OCI-LY3 (cell line): ENCODE measurements at regions not wholly inside any gene's neighbourhood (a gene's known extent, or its start where the extent isn't known, plus 50 kb on each side); places are given as distances from the start of the nearest gene placed in this dataset.
A peak's percentile ranks its signal among the peaks of the same experiment; 100 is the strongest.

Experiments used
- H2AFZ ChIP-seq: fragments of 200-600, 300-600 bp; shearing (Covaris generic); 2 replicates; pipeline ENCODE4 v1.6.0; 2014; ENCODE audit warnings: antibody characterized with exemption, low read depth, low read length
- H3K27ac ChIP-seq: fragments of 200-600, 300-600 bp; sonication (generic); 2 replicates; pipeline ENCODE4 v1.5.1; 2014; ENCODE audit warnings: mild to moderate bottlenecking, low read length, moderate library complexity, mixed read lengths
- H3K27me3 ChIP-seq: fragments of 200-600, 300-600 bp; sonication (generic); 2 replicates; pipeline ENCODE4 v1.6.1; 2014; ENCODE audit warnings: low read depth, low read length, mixed read lengths
- H3K36me3 ChIP-seq: fragments of 200-600, 300-600 bp; sonication (generic); replicated peaks from 2 replicates; pipeline ENCODE3; 2014; ENCODE audit warnings: low read depth, low read length, mixed read lengths
- H3K4me1 ChIP-seq: fragments of 300-600, 200-600 bp; sonication (generic); 2 replicates; pipeline ENCODE4 v1.6.1; 2014; ENCODE audit warnings: low read length, mixed read lengths
- H3K4me2 ChIP-seq: fragments of 200-600, 300-600 bp; sonication (generic); 2 replicates; pipeline ENCODE4 v1.6.1; 2014; ENCODE audit warnings: low read length, mixed read lengths
- H3K4me3 ChIP-seq: fragments of 300-600, 200-600 bp; sonication (generic); 2 replicates; pipeline ENCODE4 v1.5.1; 2014; ENCODE audit warnings: antibody characterized with exemption, mild to moderate bottlenecking, low read length, moderate library complexity
- H3K79me2 ChIP-seq: fragments of 300-600, 200-600 bp; shearing (Covaris generic); 2 replicates; pipeline ENCODE4 v1.6.1; 2014; ENCODE audit warnings: mild to moderate bottlenecking, low read length, mixed read lengths
- H3K9ac ChIP-seq: fragments of 300-600, 200-600 bp; shearing (Covaris generic); 2 replicates; pipeline ENCODE4 v1.6.0; 2014; ENCODE audit warnings: mild to moderate bottlenecking, low read length, moderate library complexity
- H3K9me3 ChIP-seq: fragments of 200-600, 300-600 bp; shearing (Covaris generic); 2 replicates; pipeline ENCODE4 v1.6.1; 2014; ENCODE audit warnings: low read length, mixed read lengths; ENCODE audit not compliant: insufficient read depth
- H4K20me1 ChIP-seq: fragments of 200-600, 300-600 bp; sonication (generic); 2 replicates; pipeline ENCODE4 v1.6.1; 2016; ENCODE audit warnings: low read length, mixed read lengths; ENCODE audit not compliant: insufficient read depth
- EZH2phosphoT487 ChIP-seq: fragments of 200-600 bp; shearing (Covaris generic); IDR thresholded peaks from 2 replicates; pipeline ENCODE4 v1.6.1; 2018; ENCODE audit warnings: antibody characterized with exemption, mixed run types, low read depth
- TF ChIP-seq, protein P1 (sequence below): fragments of 200-600, 300-600 bp; sonication (generic); IDR thresholded peaks from 2 replicates; pipeline ENCODE4 v1.5.1; 2014; ENCODE audit warnings: antibody characterized with exemption, low read length, low read depth

DNA sequence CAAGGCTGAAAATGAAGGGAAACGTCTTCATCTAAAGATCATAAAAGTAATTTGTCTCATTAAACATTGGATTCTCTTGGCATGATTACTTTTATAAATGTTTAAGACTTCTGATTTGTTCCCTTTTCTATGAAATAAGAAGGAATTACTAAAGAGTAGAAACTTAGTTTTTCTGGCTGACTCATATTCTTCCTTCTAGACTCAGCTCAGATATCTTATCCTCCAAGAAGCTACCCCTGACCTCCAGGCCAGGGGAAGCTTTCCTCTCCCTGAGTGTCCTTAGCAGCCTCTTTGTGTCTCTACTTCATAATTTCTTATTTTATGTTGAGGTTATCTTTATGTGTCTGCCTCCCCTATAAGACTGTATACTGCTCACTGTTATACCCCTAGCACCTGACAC, 291.9 kb upstream of the STT3B start:
- TF ChIP-seq EZH2phosphoT487: no peak
- TF ChIP-seq, protein P1, sequence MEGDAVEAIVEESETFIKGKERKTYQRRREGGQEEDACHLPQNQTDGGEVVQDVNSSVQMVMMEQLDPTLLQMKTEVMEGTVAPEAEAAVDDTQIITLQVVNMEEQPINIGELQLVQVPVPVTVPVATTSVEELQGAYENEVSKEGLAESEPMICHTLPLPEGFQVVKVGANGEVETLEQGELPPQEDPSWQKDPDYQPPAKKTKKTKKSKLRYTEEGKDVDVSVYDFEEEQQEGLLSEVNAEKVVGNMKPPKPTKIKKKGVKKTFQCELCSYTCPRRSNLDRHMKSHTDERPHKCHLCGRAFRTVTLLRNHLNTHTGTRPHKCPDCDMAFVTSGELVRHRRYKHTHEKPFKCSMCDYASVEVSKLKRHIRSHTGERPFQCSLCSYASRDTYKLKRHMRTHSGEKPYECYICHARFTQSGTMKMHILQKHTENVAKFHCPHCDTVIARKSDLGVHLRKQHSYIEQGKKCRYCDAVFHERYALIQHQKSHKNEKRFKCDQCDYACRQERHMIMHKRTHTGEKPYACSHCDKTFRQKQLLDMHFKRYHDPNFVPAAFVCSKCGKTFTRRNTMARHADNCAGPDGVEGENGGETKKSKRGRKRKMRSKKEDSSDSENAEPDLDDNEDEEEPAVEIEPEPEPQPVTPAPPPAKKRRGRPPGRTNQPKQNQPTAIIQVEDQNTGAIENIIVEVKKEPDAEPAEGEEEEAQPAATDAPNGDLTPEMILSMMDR: no peak
- H4K20me1 ChIP-seq: no peaks in the 10 kb centered on the region
- no peaks in the 10 kb centered on the region for H3K27me3 ChIP-seq
- peak overlapping the region; percentile 88 for H3K27ac ChIP-seq
- peak overlapping the region; percentile 54 for H3K9ac ChIP-seq
- H2AFZ ChIP-seq: no peak overlapping the region
- H3K79me2 ChIP-seq: no peaks in the 10 kb centered on the region
- H3K9me3 ChIP-seq: no peaks in the 10 kb centered on the region
- peak overlapping the region; percentile 1 for H3K4me3 ChIP-seq
- H3K36me3 ChIP-seq: no peaks in the 10 kb centered on the region
- H3K4me2 ChIP-seq: peak overlapping the region; percentile 66
- peaks cover 74% of the 10 kb centered on the region for H3K4me1 ChIP-seq

DNA sequence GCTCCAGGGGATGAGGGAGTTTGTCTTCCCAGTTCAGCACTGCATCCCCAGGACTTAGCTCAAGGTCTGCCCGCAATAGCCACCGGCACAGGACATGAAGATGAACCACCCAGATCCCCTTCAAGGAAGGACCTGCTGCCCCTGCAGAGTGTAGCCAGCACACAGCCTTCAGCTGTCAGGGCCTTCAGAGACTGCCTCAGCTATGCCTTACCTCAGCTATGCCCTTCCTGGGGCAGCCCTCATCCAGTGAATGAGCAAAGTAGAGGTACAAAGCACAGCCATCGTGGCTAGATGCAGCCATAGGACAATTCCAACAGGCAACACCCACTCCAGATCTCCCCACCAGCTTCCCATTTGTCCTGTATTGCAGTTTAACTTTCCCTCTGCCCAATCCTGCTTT, 291.2 kb upstream of the STT3B start:
- Histone ChIP-seq H3K4me1 (peaks cover 80% of the 10 kb centered on the region), H3K79me2 (no peaks in the 10 kb centered on the region), H3K27ac (peak overlapping the region; percentile 88), H3K27me3 (no peaks in the 10 kb centered on the region), H3K36me3 (no peaks in the 10 kb centered on the region), H3K4me3 (peak overlapping the region; percentile 15), H3K9me3 (no peaks in the 10 kb centered on the region), H2AFZ (no peak overlapping the region), H3K4me2 (peak overlapping the region; percentile 66), H3K9ac (peak overlapping the region; percentile 54), H4K20me1 (no peaks in the 10 kb centered on the region)
- TF ChIP-seq, protein P1: no peak
- TF ChIP-seq EZH2phosphoT487: no peak

DNA sequence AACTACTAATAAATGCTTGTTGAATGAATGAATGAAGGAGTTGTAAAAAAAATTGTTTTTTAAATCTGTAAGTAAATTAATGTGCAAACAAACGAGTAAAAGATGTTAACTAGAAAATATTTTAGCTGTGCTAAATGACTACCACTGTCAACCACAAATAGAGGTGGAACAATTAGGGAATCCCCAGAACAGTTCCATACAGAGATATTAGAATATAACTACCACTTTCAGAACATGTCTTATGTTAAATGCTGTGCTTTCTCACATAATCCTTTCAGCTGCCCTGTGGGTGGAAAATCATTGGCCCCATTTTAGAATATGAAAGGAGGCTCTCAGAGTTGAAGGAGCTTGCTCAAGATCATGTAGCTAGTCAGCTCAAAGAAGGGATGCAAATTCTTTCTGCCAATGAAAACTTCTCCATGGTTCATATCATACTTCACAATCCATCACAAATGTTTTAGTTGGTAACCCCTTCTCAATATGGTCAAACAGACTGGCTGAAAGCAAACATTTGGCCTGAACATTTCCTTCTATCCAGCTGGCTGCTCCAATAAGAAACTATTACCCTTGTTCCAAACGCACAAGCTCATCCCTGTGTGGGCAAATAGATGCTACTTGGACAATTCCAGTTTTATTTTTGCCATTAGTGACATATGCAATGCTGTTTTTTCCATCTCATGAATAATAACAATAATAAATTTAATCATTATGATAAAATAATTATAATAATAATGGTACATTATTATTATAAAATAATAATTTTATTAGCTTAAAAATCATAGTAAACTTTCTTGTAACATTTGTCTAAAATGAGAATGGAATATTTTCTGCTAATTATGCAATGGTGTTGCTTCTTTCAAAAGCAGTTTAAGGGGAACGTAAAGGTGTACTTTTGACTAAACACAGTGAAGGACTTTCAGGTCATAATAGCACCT, 290.4 kb upstream of the STT3B start:
- H4K20me1 ChIP-seq: no peaks in the 10 kb centered on the region
- TF ChIP-seq, protein P1: no peak
- no peak for TF ChIP-seq EZH2phosphoT487
- H3K9me3 ChIP-seq: no peaks in the 10 kb centered on the region
- peak overlapping the region; percentile 15 for H3K4me3 ChIP-seq
- no peaks in the 10 kb centered on the region for H3K27me3 ChIP-seq
- H3K4me2 ChIP-seq: peak overlapping the region; percentile 66
- H3K36me3 ChIP-seq: no peaks in the 10 kb centered on the region
- no peaks in the 10 kb centered on the region for H3K79me2 ChIP-seq
- H3K4me1 ChIP-seq: peaks cover 88% of the 10 kb centered on the region
- no peak overlapping the region for H2AFZ ChIP-seq
- peak overlapping the region; percentile 54 for H3K9ac ChIP-seq
- peak overlapping the region; percentile 88 for H3K27ac ChIP-seq

DNA sequence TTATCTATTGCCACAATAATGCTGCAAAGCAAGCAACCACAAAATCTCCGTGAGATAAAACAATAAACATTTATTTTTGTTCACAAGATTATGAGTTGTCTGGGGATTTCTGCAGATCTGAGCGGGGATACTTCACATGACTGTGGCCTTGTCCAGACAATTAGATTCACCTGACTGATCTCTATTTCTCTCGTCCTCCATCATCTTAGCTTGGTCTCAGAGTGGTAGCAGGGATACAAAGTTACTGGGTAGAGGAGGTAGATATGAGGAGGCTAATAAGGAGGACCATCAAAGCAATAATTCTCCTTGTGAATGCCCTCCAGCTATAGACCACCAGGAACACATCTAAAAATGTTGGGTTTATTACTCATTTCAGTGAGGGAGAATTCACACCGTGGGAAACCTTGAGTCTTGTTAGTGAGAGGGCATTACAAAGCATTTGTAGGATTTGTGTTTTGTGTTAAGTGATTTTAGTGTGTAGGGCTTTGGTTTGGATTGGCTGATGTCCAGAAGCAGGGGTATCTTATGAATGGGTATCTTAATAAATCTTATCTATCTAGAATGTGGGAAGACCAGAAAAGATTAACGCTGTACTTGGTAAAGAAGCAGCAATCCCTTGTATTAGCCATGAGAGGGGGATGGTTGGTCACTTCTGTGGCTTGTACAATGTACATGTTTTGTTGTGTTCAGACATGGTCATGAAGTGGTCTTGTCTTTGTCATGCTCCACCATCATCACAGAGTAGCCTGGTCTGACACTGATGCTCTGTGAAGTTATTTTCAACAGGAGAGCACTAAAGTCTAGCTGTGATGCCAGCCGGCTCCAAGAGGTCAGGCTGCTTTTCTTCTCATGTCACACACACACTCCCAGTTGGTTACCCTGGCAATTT, 287.6 kb upstream of the STT3B start:
- Histone ChIP-seq H3K9me3 (no peaks in the 10 kb centered on the region), H3K27me3 (no peaks in the 10 kb centered on the region), H4K20me1 (no peaks in the 10 kb centered on the region), H3K4me3 (no peak overlapping the region), H2AFZ (no peak overlapping the region; the same call in 1 of the 2 replicates), H3K27ac (no peak overlapping the region), H3K4me2 (no peak overlapping the region), H3K36me3 (no peaks in the 10 kb centered on the region), H3K9ac (no peak overlapping the region), H3K4me1 (peaks cover 90% of the 10 kb centered on the region), H3K79me2 (no peaks in the 10 kb centered on the region)
- TF ChIP-seq, protein P1: peak; percentile 22; the same call in 1 of the 2 replicates
- TF ChIP-seq EZH2phosphoT487: no peak
